Activated CD8-positive, alpha-beta memory T cell treated with anti-CD3 and anti-CD28 coated beads, Interleukin-2, amount 10 ng/mL, durations not matched to agents 7 days and 5 days (primary cell): ENCODE measurements at regions not wholly inside any gene's neighbourhood (a gene's known extent, or its start where the extent isn't known, plus 50 kb on each side); places are given as distances from the start of the nearest gene placed in this dataset.

ENCODE experiments used
- ATAC-seq: fragments of 150-1000 bp; cut with Tn5 transposase; one replicate; pipeline ENCODE4 v1.10.0; 2021; ENCODE audit warnings: moderate library complexity
- CTCF ChIA-PET: fragments of 350-600 bp; sonication (Branson Sonifier 250); formaldehyde crosslinking; loops from one replicate; lab custom pipeline; 2021; ENCODE audit warnings: antibody characterized with exemption; lab: Charles Lee
- DNase-seq: peaks from one replicate; pipeline ENCODE4 v3.0.0-alpha.2; 2020
- H3K27ac Mint-ChIP-seq: one replicate; pipeline ENCODE4 v1.8.0; 2021; ENCODE audit warnings: mild to moderate bottlenecking, mixed read lengths
- H3K27me3 Mint-ChIP-seq: one replicate; pipeline ENCODE4 v1.8.0; 2021; ENCODE audit warnings: mixed read lengths
- H3K36me3 Mint-ChIP-seq: one replicate; pipeline ENCODE4 v1.8.0; 2021; ENCODE audit warnings: mild to moderate bottlenecking, mixed read lengths
- H3K4me1 Mint-ChIP-seq: one replicate; pipeline ENCODE4 v1.8.0; 2021; ENCODE audit warnings: mixed read lengths
- H3K4me3 Mint-ChIP-seq: one replicate; pipeline ENCODE4 v1.8.0; 2021; ENCODE audit warnings: mild to moderate bottlenecking, moderate library complexity, mixed read lengths
- H3K9me3 Mint-ChIP-seq: one replicate; pipeline ENCODE4 v1.8.0; 2022; ENCODE audit warnings: low read depth, mixed read lengths

DNA sequence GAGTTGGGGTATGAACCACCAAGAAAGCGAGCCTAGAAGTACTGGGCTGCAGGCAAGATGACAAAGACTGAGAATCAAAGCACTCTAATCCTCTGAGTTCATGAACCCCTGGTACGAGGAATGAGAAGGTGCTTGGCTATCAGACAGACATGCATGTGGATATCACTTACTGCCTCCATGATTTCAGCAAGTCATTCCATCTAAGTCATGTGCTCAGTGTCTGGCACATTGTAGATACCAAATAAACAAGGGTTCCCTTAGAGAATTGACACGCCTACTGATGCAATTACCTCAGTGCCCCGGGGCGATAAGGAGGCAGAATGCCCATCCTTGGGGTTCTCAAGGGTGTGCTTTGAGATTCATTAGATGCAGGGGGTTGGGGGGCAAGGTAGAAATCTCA is 125.6 kb upstream of the PKDCC start:
- peaks cover 2% of the 10 kb centered on the region for H3K9me3 Mint-ChIP-seq
- CTCF ChIA-PET: no interaction called here
- H3K27me3 Mint-ChIP-seq: peaks cover 15% of the 10 kb centered on the region
- H3K36me3 Mint-ChIP-seq: no peaks in the 10 kb centered on the region
- H3K4me1 Mint-ChIP-seq: no peaks in the 10 kb centered on the region
- no peak overlapping the region for H3K4me3 Mint-ChIP-seq
- H3K27ac Mint-ChIP-seq: no peak overlapping the region
- DNase-seq (no peak), ATAC-seq (no peak)

DNA sequence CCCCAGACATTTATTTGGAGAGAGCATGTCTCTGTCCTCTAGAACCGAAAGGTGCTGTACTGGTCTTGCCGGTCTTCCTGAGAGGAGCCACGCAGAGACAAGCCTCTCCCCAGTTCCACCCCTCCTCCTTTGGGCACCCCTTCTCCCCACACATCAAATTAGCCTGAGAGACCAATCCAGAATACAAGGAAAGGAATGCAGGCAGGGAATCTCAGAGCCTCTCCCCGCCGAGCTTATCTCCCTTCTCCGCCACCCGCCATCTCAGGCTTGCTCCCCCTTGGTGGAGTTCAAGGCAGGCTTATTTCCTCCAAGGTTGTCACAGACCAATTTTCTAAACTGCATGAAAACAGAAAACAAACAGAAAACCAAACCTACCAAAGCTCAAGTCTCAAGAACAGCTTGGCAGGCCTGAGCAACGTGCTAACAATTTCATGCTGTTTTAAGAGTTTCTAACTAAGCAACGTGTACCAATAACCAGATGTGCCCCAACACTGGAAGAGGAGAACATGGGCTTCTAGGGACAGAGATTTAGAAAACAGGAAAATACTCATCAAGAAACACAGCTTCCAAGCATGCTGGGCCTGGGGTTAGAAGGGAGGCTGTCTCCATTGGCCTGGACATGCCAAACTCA is 124.5 kb upstream of the PKDCC start:
- Mint-ChIP-seq H3K4me3 (no peak overlapping the region), H3K9me3 (peaks cover 2% of the 10 kb centered on the region), H3K27me3 (peaks cover 14% of the 10 kb centered on the region), H3K36me3 (no peaks in the 10 kb centered on the region), H3K27ac (no peak overlapping the region), H3K4me1 (no peaks in the 10 kb centered on the region)
- DNase-seq (no peak), ATAC-seq (no peak)
- CTCF ChIA-PET: no interaction called here

DNA sequence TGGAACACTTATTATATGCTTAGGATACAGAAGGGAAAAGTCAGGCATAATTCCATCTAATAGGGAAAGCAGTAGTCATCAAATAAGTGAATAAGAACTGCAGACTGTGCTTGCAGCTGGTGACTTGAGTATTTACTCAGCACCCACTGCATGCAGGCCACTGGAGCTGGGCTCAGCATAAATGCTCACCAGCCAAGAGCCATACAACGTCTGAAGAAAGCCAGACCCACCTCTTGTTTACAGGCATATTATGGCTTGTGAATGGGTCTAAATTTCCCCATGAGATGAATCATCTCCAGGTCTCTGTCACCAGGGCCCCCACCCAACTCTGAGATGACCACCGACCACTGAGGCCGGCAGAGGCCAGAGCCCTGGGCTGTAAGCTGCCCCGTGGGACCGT is 123.8 kb upstream of the PKDCC start:
- CTCF ChIA-PET: no interaction called here
- Mint-ChIP-seq H3K27ac (no peak overlapping the region), H3K4me3 (no peak overlapping the region), H3K36me3 (no peaks in the 10 kb centered on the region), H3K27me3 (peaks cover 14% of the 10 kb centered on the region), H3K9me3 (peaks cover 2% of the 10 kb centered on the region), H3K4me1 (no peaks in the 10 kb centered on the region)
- ATAC-seq (no peak), DNase-seq (no peak)

DNA sequence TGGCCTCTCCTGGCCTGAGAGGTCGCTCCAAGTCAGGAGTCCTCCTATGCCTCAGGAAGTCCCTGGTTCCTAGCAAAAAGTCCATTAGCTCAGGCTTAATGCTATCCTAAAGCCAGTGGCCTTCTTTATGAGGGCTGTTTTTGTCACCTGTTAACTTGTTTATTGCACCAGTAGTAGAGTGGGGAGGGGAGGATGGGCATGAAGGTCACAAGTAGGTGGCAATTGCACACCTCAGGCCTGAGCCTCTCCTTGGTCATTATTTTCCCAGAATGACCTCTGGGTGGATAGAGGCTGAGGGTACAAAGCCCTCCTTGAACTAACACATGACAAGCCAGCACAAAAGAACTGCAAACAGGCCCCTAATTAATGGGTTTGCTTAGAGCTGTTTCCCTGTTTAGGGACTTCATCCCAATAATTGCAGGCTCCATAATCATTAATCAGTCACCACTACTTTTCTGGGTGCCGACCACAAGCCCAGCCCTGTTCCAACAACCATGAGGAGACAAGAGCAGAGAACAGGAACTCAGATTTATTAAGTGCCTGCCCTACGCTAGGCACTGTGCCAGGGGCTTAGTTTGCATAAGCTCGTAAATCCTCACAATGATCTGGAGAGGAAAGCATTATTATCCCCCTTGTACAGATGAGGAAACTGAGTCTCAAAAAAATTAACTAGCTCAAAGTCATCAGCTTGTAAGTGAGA is 123.0 kb upstream of the PKDCC start:
- H3K27ac Mint-ChIP-seq: no peak overlapping the region
- ATAC-seq: no peak
- CTCF ChIA-PET: no interaction called here

DNA sequence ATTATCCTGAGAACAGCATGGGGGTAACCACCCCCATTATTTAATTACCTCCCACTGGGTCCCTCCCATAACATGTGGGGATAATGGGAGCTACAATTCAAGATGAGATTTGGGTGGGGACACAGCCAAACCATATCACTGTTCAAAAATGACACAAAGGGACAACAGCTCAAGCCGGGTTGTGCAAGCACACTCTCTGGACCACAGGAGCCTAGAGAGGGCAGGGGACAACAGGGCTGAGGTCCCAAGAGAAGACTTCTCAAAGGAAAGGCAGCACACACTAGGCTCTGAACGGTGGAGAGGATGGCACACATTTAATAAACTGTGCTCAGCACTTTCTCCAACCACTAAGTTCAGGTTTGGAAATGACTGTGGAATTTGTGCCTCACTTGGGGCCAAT is 122.1 kb upstream of the PKDCC start:
- CTCF ChIA-PET: no interaction called here
- ATAC-seq: no peak
- H3K27ac Mint-ChIP-seq: no peak overlapping the region
- no peak for DNase-seq
- peaks cover 2% of the 10 kb centered on the region for H3K9me3 Mint-ChIP-seq
- H3K36me3 Mint-ChIP-seq: no peaks in the 10 kb centered on the region
- peaks cover 14% of the 10 kb centered on the region for H3K27me3 Mint-ChIP-seq
- no peak overlapping the region for H3K4me3 Mint-ChIP-seq
- H3K4me1 Mint-ChIP-seq: no peaks in the 10 kb centered on the region

More for the DNA sequence above, 123.0 kb upstream of the PKDCC start:
- Mint-ChIP-seq H3K9me3 (peaks cover 2% of the 10 kb centered on the region), H3K4me1 (no peaks in the 10 kb centered on the region), H3K36me3 (no peaks in the 10 kb centered on the region), H3K4me3 (no peak overlapping the region), H3K27me3 (peaks cover 14% of the 10 kb centered on the region)
- no peak for DNase-seq

DNA sequence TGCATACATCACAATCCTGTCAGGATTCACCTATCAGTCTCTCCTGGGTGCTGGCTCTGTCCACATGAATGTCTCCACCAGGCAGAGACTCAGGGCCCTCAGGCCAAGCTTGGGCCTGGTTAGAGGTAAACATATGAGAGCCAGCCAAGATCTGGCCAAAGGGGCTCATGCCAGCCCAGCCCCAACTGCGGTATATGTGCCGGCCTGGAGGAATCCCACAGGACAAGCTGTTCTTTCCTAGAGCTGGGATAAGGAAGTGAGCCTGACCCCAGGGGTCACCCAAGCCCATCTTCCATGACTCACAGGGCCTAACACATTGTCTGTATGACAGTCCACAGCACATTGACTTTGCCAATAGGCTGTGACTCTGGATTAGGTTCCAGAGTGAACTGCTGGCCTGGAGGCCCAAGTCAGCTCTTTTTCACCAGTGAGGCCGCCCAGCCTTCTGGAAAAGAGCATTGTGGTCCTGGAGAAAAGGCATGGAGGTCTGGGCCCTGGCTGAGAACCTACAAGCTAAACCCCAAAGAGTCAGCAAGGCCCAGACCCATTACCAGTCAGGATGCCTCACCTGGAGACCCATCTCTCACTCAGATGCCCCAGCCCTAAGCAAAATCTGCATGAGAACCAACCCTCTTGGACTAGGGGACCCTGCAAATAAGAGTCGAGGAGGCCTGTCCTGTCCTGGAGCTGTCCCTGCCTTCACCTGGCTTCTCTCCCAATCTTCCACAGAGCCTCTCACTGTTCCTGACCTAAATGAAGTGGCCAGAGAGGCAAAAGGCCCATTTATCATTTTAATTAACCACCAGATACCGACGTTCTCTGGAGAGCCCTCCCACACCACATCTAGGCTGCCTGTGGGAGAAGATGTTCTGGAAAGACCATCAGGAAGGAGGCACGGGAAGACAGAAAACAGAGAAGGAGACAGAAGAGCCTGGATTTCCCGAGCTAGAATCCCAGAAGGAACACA is 120.9 kb upstream of the PKDCC start:
- Mint-ChIP-seq H3K4me1 (no peaks in the 10 kb centered on the region), H3K9me3 (peaks cover 2% of the 10 kb centered on the region)
- CTCF ChIA-PET: no interaction called here

DNA sequence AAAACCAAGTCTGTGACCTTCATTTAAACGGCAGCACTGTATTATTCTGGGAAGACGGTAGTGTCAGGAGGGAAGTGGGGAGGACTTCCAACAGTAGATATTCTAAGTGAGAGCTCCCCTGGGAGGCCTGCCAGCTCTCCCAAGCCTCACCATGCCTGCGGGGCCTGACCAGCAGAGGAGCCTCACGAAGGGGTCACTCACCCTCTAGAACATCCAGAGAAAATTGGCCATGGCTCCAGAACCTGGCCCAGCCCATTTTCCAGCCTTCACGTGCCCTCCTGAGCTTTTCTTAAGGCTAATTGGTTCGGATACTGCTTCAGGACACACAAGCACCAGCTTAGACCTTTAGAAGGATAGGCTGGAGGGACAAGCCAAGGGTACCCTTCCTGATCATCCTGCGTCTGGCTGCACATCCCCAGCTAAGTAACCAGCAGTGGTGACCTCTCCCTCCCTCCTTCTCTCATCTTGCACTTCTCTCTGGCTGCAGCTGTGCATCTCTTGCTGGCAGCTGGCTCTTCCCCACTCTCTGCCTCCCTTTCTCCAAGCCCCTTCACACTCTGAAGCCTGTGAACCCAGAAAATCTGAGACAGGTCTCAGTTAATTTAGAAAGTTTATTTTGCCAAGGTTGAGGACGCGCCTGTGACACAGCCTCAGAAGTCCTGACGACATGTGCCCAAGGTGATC is 120.1 kb upstream of the PKDCC start:
- Mint-ChIP-seq H3K4me1 (no peaks in the 10 kb centered on the region), H3K9me3 (peaks cover 2% of the 10 kb centered on the region), H3K27me3 (peaks cover 7% of the 10 kb centered on the region), H3K27ac (no peak overlapping the region), H3K4me3 (no peak overlapping the region), H3K36me3 (no peaks in the 10 kb centered on the region)
- CTCF ChIA-PET: no interaction called here
- ATAC-seq (no peak), DNase-seq (no peak)

More for the DNA sequence above, 120.9 kb upstream of the PKDCC start:
- Mint-ChIP-seq H3K27me3 (peaks cover 11% of the 10 kb centered on the region), H3K36me3 (no peaks in the 10 kb centered on the region), H3K27ac (no peak overlapping the region), H3K4me3 (no peak overlapping the region)
- no peak for ATAC-seq
- DNase-seq: no peak

DNA sequence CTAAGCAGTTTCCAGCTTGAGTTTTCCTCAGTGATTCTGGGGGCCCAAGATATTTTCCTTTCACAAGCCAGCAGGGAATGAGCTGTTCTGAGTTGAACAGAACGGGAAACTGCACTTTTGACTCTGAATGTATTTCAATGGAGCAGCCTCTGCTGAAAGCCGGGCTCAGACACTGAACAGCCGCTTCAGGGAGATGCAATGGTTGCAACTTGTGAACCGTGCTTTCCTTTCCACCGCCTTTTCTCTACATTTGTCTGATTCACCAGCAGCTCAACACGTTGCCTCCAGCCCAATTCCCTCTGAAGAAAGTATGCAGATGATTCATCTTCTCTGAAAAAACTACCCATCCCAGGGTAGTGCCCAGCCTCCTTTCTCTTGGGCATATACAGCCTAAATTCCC is 119.3 kb upstream of the PKDCC start:
- peaks cover 2% of the 10 kb centered on the region for H3K9me3 Mint-ChIP-seq
- no peaks in the 10 kb centered on the region for H3K4me1 Mint-ChIP-seq
- no peak overlapping the region for H3K27ac Mint-ChIP-seq
- H3K4me3 Mint-ChIP-seq: no peak overlapping the region
- no peak for ATAC-seq
- no peak for DNase-seq
- H3K27me3 Mint-ChIP-seq: peaks cover 7% of the 10 kb centered on the region
- no peaks in the 10 kb centered on the region for H3K36me3 Mint-ChIP-seq
- CTCF ChIA-PET: no interaction called here

DNA sequence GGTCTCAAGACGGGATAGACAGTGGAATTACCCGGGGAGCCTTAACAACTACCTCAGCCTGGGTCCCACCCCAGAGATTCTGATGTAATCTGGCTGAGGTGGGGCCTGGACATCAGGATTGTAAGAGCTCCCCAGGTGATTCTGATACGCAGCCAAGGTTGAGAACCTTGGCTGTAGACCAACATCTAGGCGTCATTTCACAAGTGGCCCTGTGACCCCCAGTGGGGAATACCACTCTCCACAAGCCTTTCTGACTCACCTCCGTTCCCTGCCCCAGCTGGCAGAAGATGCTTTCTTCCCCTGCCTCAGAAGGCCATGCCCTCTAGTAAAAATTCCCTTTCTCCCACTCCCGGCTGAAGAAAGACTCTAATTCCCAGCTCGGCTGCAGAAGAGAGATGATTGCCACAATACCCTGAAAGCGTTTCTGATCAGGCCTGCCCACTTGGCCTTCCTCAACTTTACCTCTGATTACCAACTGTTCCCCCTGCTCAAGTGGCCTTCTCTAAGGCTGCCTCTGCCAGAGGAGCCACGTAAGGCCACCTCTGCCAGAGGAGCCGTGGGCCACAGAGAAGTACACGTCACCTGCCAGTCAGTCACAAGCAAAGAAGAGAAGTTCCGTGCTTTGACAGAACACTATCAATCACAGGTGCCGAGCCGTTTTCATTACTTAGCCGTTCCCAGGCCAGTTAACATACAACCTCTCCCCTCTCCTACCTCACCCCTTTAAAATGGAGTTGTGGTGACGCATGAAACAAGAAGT is 116.8 kb upstream of the PKDCC start:
- Mint-ChIP-seq H3K9me3 (no peaks in the 10 kb centered on the region), H3K4me3 (no peak overlapping the region), H3K27ac (no peak overlapping the region), H3K36me3 (no peaks in the 10 kb centered on the region), H3K4me1 (no peaks in the 10 kb centered on the region), H3K27me3 (peaks cover 7% of the 10 kb centered on the region)
- no peak for ATAC-seq
- CTCF ChIA-PET: interaction anchor here (1.4 kb wide), 1 partner anchor 11 kb away, joined by 4 read pairs; no protein-coding TSS in a partner anchor
- DNase-seq: no peak

DNA sequence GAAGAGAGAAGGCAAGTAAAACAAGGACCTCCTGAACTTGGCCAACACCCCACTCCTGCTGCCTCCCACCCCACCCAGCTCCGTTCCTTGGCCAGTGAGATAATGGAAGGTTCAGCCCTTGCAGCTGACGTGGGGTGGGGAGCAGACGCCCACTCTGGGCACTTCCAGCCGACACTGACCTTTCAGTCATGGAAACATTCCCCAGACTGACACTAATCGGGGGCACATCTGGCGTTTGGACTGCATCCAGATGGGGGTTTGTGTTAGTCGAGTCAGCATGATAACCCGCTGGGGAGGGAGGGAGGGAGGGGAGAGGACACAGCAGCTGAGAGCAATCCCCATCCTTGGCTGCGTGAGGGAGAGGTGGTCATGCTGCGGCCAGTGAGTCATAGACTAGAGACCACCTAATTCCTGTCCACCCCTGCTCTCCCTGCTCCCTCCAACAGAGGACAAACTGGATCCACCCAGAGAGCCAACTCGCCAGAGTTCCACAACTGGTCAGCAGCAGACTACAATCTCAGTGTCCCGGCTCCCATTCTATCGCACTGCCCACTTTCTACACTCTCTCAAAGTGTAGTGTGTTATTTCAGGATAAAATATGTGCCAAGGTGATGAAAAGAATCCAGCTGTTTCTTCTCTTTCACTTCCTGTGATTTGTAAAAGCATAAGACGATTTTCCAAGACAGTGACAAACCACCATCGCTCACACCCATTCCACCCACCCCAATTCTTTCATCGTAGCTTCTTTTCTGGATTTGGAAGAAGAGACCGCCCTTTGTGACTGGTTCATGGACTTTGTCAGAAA is 115.4 kb upstream of the PKDCC start:
- Mint-ChIP-seq H3K4me1 (no peaks in the 10 kb centered on the region), H3K9me3 (no peaks in the 10 kb centered on the region), H3K4me3 (no peak overlapping the region), H3K36me3 (no peaks in the 10 kb centered on the region), H3K27ac (no peak overlapping the region), H3K27me3 (peaks cover 7% of the 10 kb centered on the region)
- DNase-seq (no peak), ATAC-seq (no peak)
- CTCF ChIA-PET: no interaction called here

DNA sequence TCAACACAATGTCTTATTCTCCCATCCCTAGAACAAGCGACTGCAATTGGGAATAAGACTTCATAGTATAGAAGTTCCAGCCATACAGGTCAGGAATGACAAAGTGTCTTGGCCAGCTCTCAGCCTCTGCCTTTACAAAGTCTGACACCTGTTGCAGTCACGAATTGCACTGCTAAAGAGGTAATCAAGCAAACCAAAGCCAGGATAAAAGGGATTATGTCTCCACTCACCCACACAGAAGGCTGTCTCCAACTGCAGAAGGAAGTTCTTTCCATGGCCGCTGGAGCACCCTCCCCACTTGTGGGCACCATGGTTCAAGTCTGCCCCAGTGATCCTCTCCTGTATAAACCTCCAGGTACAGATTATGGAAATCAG is 114.8 kb upstream of the PKDCC start:
- Mint-ChIP-seq H3K27me3 (peaks cover 7% of the 10 kb centered on the region), H3K36me3 (no peaks in the 10 kb centered on the region), H3K9me3 (no peaks in the 10 kb centered on the region), H3K4me3 (no peak overlapping the region), H3K27ac (no peak overlapping the region), H3K4me1 (no peaks in the 10 kb centered on the region)
- CTCF ChIA-PET: no interaction called here
- no peak for DNase-seq
- no peak for ATAC-seq

DNA sequence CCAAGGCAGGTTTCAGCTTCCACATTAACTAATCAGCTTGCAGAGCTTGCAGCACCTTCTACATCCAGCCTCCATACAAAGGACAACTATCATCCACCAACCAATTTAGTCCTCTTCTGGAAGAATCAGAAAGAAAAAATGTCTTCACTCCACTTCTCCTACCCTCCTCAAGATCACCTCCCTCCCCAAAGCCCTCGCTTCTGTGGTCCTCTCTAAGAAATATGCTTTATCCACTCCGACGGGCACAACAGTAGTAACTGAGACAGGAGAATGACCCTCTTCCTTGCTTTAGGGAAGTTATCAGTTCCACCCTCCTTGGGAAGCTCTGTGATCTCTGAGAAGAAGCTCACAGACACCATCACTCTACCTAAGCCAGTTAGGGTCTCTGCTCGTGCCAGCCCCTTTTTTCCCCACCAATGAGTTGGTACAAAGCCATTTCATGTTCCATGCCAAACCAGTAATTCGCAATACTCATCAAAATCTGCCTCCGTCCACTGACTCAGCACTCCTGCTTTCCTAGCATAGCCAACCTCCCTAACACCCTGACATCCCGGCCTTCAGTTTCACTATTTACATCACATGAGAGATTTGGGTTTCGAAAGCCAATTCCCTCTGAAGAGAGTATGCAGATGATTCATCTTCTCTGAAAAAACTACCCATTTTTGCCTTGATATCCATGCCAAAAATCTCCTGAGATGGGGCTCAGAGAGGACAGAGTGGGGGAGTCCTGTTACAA is 114.1 kb upstream of the PKDCC start:
- H3K4me1 Mint-ChIP-seq: no peaks in the 10 kb centered on the region
- CTCF ChIA-PET: no interaction called here
- H3K36me3 Mint-ChIP-seq: no peaks in the 10 kb centered on the region
- no peak overlapping the region for H3K4me3 Mint-ChIP-seq
- H3K27me3 Mint-ChIP-seq: peaks cover 7% of the 10 kb centered on the region
- no peak for DNase-seq
- H3K27ac Mint-ChIP-seq: no peak overlapping the region
- no peak for ATAC-seq
- no peaks in the 10 kb centered on the region for H3K9me3 Mint-ChIP-seq
